H1 (cell line): ENCODE measurements at regions not wholly inside any gene's neighbourhood (a gene's known extent, or its start where the extent isn't known, plus 50 kb on each side); places are given as distances from the start of the nearest gene placed in this dataset.

ENCODE experiments used
- CTCF ChIA-PET: fragments of 300-600 bp; sonication (Branson Sonifier 250); formaldehyde crosslinking; loops from one replicate; lab custom pipeline; 2021; ENCODE audit not compliant: partially characterized antibody; lab: Charles Lee
- POLR2A ChIA-PET: fragments of 300-600 bp; sonication (Branson Sonifier 250); formaldehyde crosslinking; loops from one replicate; lab custom pipeline; 2021; ENCODE audit warnings: inconsistent platforms; ENCODE audit not compliant: partially characterized antibody; lab: Charles Lee
- DNase-seq, 2 experiments: peaks; one replicate each; pipeline versions ENCODE4 v3.0.0 to v3.0.0-alpha.2; 2010 to 2022; ENCODE audit warnings: low spot score in 2 of 2, low read depth in 1 of 2, mixed read lengths in 1 of 2
- FAIRE-seq: peaks from 2 replicates; lab custom pipeline; 2011; peaks lifted over from hg19 to GRCh38; lab: Jason Lieb, UNC
- H2AFZ ChIP-seq: 2 replicates; pipeline ENCODE4 v1.8.1; 2012; ENCODE audit warnings: low read length, inconsistent platforms
- H2AK5ac ChIP-seq: 2 replicates; pipeline ENCODE4 v1.6.1; 2013; ENCODE audit warnings: low read depth, low read length
- H2BK120ac ChIP-seq: replicated peaks from 2 replicates; pipeline ENCODE3; 2013; ENCODE audit warnings: low read depth, low read length, inconsistent platforms
- H2BK12ac ChIP-seq: 2 replicates; pipeline ENCODE4 v1.6.1; 2013; ENCODE audit warnings: low read depth, low read length
- H2BK15ac ChIP-seq: 2 replicates; pipeline ENCODE4 v1.6.1; 2013; ENCODE audit warnings: low read length
- H2BK20ac ChIP-seq: 2 replicates; pipeline ENCODE4 v1.6.1; 2013; ENCODE audit warnings: low read length
- H2BK5ac ChIP-seq: 2 replicates; pipeline ENCODE4 v1.6.1; 2013; ENCODE audit warnings: low read depth, low read length
- H3K14ac ChIP-seq: 2 replicates; pipeline ENCODE4 v1.6.1; 2013; ENCODE audit warnings: inconsistent platforms; ENCODE audit not compliant: insufficient read length
- H3K18ac ChIP-seq: 2 replicates; pipeline ENCODE4 v1.6.1; 2013; ENCODE audit warnings: low read length; ENCODE audit errors: extremely low read depth
- H3K23ac ChIP-seq: 2 replicates; pipeline ENCODE4 v1.6.1; 2013; ENCODE audit warnings: inconsistent platforms; ENCODE audit not compliant: insufficient read length
- H3K23me2 ChIP-seq: 2 replicates; pipeline ENCODE4 v1.6.1; 2013; ENCODE audit warnings: low read depth, low read length
- H3K27ac ChIP-seq: 2 replicates; pipeline ENCODE4 v1.6.1; 2011; ENCODE audit warnings: low read depth, low read length, inconsistent platforms
- H3K27me3 ChIP-seq, 4 experiments: replicated peaks in 1 of 4; 1 replicate in 1 of 4; 2 replicates in 3 of 4; pipeline versions ENCODE4 v1.6.1 to v1.8.1; 2011 to 2013; ENCODE audit warnings: low read length in 3 of 4, mild to moderate bottlenecking in 3 of 4, inconsistent platforms in 2 of 4, mixed read lengths in 2 of 4, moderate library complexity in 1 of 4; ENCODE audit not compliant: control insufficient read depth in 3 of 4, insufficient read depth in 3 of 4; ENCODE audit errors: extremely low read depth in 1 of 4
- H3K36me3 ChIP-seq, 4 experiments: 2 replicates each; pipeline versions ENCODE4 v1.6.1 to v1.8.1; 2011 to 2013; ENCODE audit warnings: mild to moderate bottlenecking in 4 of 4, low read length in 3 of 4, moderate library complexity in 2 of 4, control low read depth in 1 of 4, inconsistent platforms in 1 of 4; ENCODE audit not compliant: insufficient read depth in 4 of 4, control insufficient read depth in 2 of 4
- H3K4ac ChIP-seq: replicated peaks from 2 replicates; pipeline ENCODE3; 2013; ENCODE audit warnings: low read length, low read depth, mixed read lengths, inconsistent platforms; ENCODE audit not compliant: insufficient read length
- H3K4me1 ChIP-seq, 4 experiments: replicated peaks in 1 of 4; 1 replicate in 1 of 4; 2 replicates in 3 of 4; pipeline versions ENCODE4 v1.6.1 to v1.8.1; 2011 to 2013; ENCODE audit warnings: low read length in 3 of 4, inconsistent platforms in 2 of 4, mixed read lengths in 1 of 4; ENCODE audit not compliant: insufficient read depth in 4 of 4, control insufficient read depth in 3 of 4
- H3K4me2 ChIP-seq, 2 experiments: 2 replicates each; pipeline versions ENCODE4 v1.6.1 to v1.8.1; 2011 to 2013; ENCODE audit warnings: low read depth in 2 of 2, low read length in 2 of 2, control low read depth in 1 of 2, inconsistent platforms in 1 of 2, mild to moderate bottlenecking in 1 of 2; ENCODE audit not compliant: insufficient read depth in 1 of 2
- H3K4me3 ChIP-seq, 4 experiments: fragments of 200-600, 300-600 bp in 1 of 4; sonication (generic), shearing (Covaris generic), sonication (Bioruptor Twin) in 1 of 4; 2 replicates each; pipeline versions ENCODE4 v1.5.1 to v1.8.1; 2011 to 2016; ENCODE audit warnings: low read length in 4 of 4, low read depth in 3 of 4, control low read depth in 2 of 4, inconsistent platforms in 2 of 4, mild to moderate bottlenecking in 2 of 4, mixed read lengths in 1 of 4, moderate library complexity in 1 of 4; ENCODE audit not compliant: insufficient read depth in 2 of 4; ENCODE audit errors: extremely low read depth in 1 of 4
- H3K56ac ChIP-seq: replicated peaks from 2 replicates; pipeline ENCODE3; 2013; ENCODE audit warnings: low read depth, mild to moderate bottlenecking, mixed read lengths, low read length, inconsistent platforms; ENCODE audit not compliant: insufficient read length
- H3K79me1 ChIP-seq: 2 replicates; pipeline ENCODE4 v1.6.1; 2013; ENCODE audit warnings: low read depth, low read length, control low read depth
- H3K79me2 ChIP-seq, 2 experiments: 2 replicates each; pipeline versions ENCODE4 v1.6.1 to v1.8.1; 2012 to 2013; ENCODE audit warnings: low read length in 2 of 2, mild to moderate bottlenecking in 2 of 2, inconsistent platforms in 1 of 2; ENCODE audit not compliant: insufficient read depth in 2 of 2, control insufficient read depth in 1 of 2
- H3K9ac ChIP-seq, 4 experiments: replicated peaks in 1 of 4; 1 replicate in 1 of 4; 2 replicates in 3 of 4; pipeline versions ENCODE4 v1.6.1 to v1.8.1; 2011 to 2013; ENCODE audit warnings: low read depth in 3 of 4, low read length in 3 of 4, control low read depth in 2 of 4, mild to moderate bottlenecking in 2 of 4, moderate library complexity in 2 of 4, inconsistent platforms in 1 of 4; ENCODE audit errors: extremely low read depth in 1 of 4
- H3K9me3 ChIP-seq, 2 experiments: 2 replicates each; pipeline versions ENCODE4 v1.6.1 to v1.8.1; 2012 to 2013; ENCODE audit warnings: mild to moderate bottlenecking in 2 of 2, moderate library complexity in 2 of 2, control low read depth in 1 of 2, inconsistent platforms in 1 of 2, low read depth in 1 of 2, low read length in 1 of 2, mixed read lengths in 1 of 2; ENCODE audit not compliant: insufficient read depth in 2 of 2
- H4K20me1 ChIP-seq, 2 experiments: replicated peaks in 1 of 2; 2 replicates each; pipeline versions ENCODE3 to v1.8.1; 2011 to 2013; ENCODE audit warnings: inconsistent platforms in 2 of 2, low read length in 2 of 2, mild to moderate bottlenecking in 1 of 2; ENCODE audit not compliant: insufficient read depth in 2 of 2, control insufficient read depth in 1 of 2
- H4K5ac ChIP-seq: 2 replicates; pipeline ENCODE4 v1.6.1; 2013; ENCODE audit warnings: low read length, low read depth, mixed read lengths, inconsistent platforms; ENCODE audit not compliant: insufficient read length
- H4K8ac ChIP-seq: 2 replicates; pipeline ENCODE4 v1.8.0; 2013; ENCODE audit warnings: mild to moderate bottlenecking, moderate library complexity, low read length, inconsistent platforms; ENCODE audit not compliant: insufficient read depth; ENCODE audit errors: extremely low read depth
- H4K91ac ChIP-seq: replicated peaks from 2 replicates; pipeline ENCODE3; 2013; ENCODE audit warnings: low read length, mixed read lengths, inconsistent platforms; ENCODE audit not compliant: insufficient read length
- CHD2 ChIP-seq: IDR thresholded peaks from 2 replicates; pipeline ENCODE4 v1.6.1; 2012; ENCODE audit warnings: low read length, improper control_type of control experiment
- CREB1 ChIP-seq: IDR thresholded peaks from 2 replicates; pipeline ENCODE4 v1.6.1; 2012; ENCODE audit warnings: inconsistent platforms
- EP300 ChIP-seq, 2 experiments: IDR thresholded peaks; 1 replicate in 1 of 2; 2 replicates in 1 of 2; pipeline ENCODE4 v1.6.1; 2011 to 2012; ENCODE audit warnings: low read depth in 2 of 2, low read length in 2 of 2, mild to moderate bottlenecking in 2 of 2, borderline replicate concordance in 1 of 2, inconsistent platforms in 1 of 2, moderate library complexity in 1 of 2
- HDAC6 ChIP-seq: IDR thresholded peaks from one replicate; pipeline ENCODE4 v1.7.1; 2012; ENCODE audit warnings: low read depth, mild to moderate bottlenecking, inconsistent platforms, low read length, moderate library complexity
- TEAD4 ChIP-seq: IDR thresholded peaks from 2 replicates; pipeline ENCODE4 v1.6.1; 2012; ENCODE audit warnings: low read depth, low read length, inconsistent platforms, mixed read lengths
- WGBS, 2 experiments: shearing (Covaris generic) in 1 of 2; methylation state at CpG; one replicate each; pipeline versions ENCODE4 v1.1.6 to v1.1.7; 2013 to 2015; ENCODE audit warnings: low lambda C conversion rate in 2 of 2, mixed read lengths in 2 of 2, inconsistent platforms in 1 of 2, low coverage in 1 of 2, missing lambda C conversion rate in 1 of 2; ENCODE audit not compliant: insufficient replicate concordance in 2 of 2, insufficient coverage in 1 of 2, insufficient read length in 1 of 2; ENCODE audit errors: extremely low coverage in 1 of 2, missing lambda C conversion rate in 1 of 2; 5-methylcytosine and 5-hydroxymethylcytosine counted together

GRCh38 chr15:26070095-26070532 lies 207.0 kb upstream of the ATP10A start:
- no peak overlapping the region for H2BK120ac ChIP-seq
- H3K4ac ChIP-seq, result no peak overlapping the region
- CTCF ChIA-PET, result interaction anchor here (0.5 to 1.3 kb wide), 2 partner anchors 12 to 184 kb away, joined by 3 read pairs; no protein-coding TSS in a partner anchor
- no peaks in the 10 kb centered on the region for H3K36me3 ChIP-seq
- H3K23ac ChIP-seq, result no peak overlapping the region
- H2AFZ ChIP-seq, result no peak overlapping the region
- H3K56ac ChIP-seq, result no peak overlapping the region
- H3K9ac ChIP-seq, result no peak overlapping the region
- H2BK12ac ChIP-seq, result no peak overlapping the region
- H3K18ac ChIP-seq, result no peak overlapping the region
- no peaks in the 10 kb centered on the region; a peak in 1 of 7 replicates for H3K4me1 ChIP-seq
- H3K14ac ChIP-seq, result no peak overlapping the region
- no peaks in the 10 kb centered on the region for H3K79me1 ChIP-seq
- no peak overlapping the region for H3K4me2 ChIP-seq
- H3K27me3 ChIP-seq, result 0 out of 7 replicates have a peak, but pooled peaks cover 0 to 2% (median 0%) of the 10 kb centered on the region in 4 experiments
- H3K23me2 ChIP-seq, result no peaks in the 10 kb centered on the region
- no peak overlapping the region for H3K4me3 ChIP-seq
- DNase-seq, result no peak
- no peak overlapping the region for H2BK5ac ChIP-seq
- WGBS, 2 experiments, result 94% methylated on average over 8 of the region's 8 CpGs; no CpG with 5 or more reads in 1 of the 2 experiments
- H4K91ac ChIP-seq, result no peak overlapping the region
- no peak overlapping the region for H2AK5ac ChIP-seq
- peaks cover 4 to 5% of the 10 kb centered on the region in 2 experiments; a peak in 2 of 4 replicates for H3K9me3 ChIP-seq
- H4K5ac ChIP-seq, result no peak overlapping the region
- no peaks in the 10 kb centered on the region for H4K20me1 ChIP-seq
- H4K8ac ChIP-seq, result no peak overlapping the region
- H3K27ac ChIP-seq, result no peak overlapping the region
- no peaks in the 10 kb centered on the region for H3K79me2 ChIP-seq
- POLR2A ChIA-PET, result no interaction called here
- no peak for FAIRE-seq
- H2BK20ac ChIP-seq, result no peak overlapping the region
- H2BK15ac ChIP-seq, result no peak overlapping the region
- TF ChIP-seq CREB1, result no peak
- no peak for TF ChIP-seq HDAC6
- no peak for TF ChIP-seq TEAD4
- TF ChIP-seq EP300 (IDR thresholded peaks at IDR 0.05; ENCODE audit: borderline replicate concordance in 1 of 2, low read depth in 2 of 2, low read length in 2 of 2), result no peak
- TF ChIP-seq CHD2, result no peak
